Activated CD4-positive, alpha-beta T cell treated with anti-CD3 and anti-CD28 coated beads, Interleukin-2, amount 10 ng/mL, durations not matched to agents 24 days and 14 days (primary cell): ENCODE measurements at regions not wholly inside any gene's neighbourhood (a gene's known extent, or its start where the extent isn't known, plus 50 kb on each side); places are given as distances from the start of the nearest gene placed in this dataset.
"Not testable (repeated sequence)": the region's sequence is repeated elsewhere in the genome, so short reads cannot be mapped to it uniquely, and the experiment has no call there.

Experiments used
- DNase-seq: peaks from one replicate; pipeline ENCODE4 v3.0.0; 2022
- H3K27ac Mint-ChIP-seq: one replicate; pipeline ENCODE4 v1.8.0; 2022; ENCODE audit warnings: mild to moderate bottlenecking, mixed read lengths
- H3K27me3 Mint-ChIP-seq: one replicate; pipeline ENCODE4 v1.8.0; 2022; ENCODE audit warnings: mixed read lengths
- H3K36me3 Mint-ChIP-seq: one replicate; pipeline ENCODE4 v1.8.0; 2022; ENCODE audit warnings: low read depth, mild to moderate bottlenecking, mixed read lengths
- H3K4me1 Mint-ChIP-seq: one replicate; pipeline ENCODE4 v1.8.0; 2021; ENCODE audit warnings: mixed read lengths
- H3K4me3 Mint-ChIP-seq: one replicate; pipeline ENCODE4 v1.8.0; 2022; ENCODE audit warnings: mild to moderate bottlenecking, moderate library complexity, mixed read lengths
- H3K9me3 Mint-ChIP-seq: one replicate; pipeline ENCODE4 v1.8.0; 2021; ENCODE audit warnings: mixed read lengths
- intact Hi-C: fragments of 100-400 bp; cut with micrococcal nuclease; formaldehyde crosslinking; loops from one replicate; pipeline ENCODE4 v1.15.1; 2023

DNA sequence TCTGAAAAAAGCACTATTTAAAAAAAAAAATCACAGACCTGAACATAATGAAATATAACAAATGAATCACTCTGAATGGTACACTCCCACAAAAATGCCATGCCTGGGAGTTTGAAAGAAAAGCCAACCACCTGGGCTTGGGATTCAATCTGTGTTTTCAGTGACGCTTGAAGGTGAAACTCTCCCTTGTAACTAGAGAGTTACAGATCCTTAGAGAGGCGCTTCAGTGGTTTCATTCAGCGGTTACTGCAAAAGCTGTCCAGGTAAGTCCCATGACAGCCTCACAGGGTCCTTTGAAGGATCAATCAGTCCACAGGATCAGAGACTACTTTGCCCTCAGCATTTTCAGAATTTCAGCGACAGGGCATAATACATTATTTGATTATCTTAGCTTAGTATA lies 627.3 kb downstream of the IRS1 start:
- no peaks in the 10 kb centered on the region for H3K4me1 Mint-ChIP-seq
- no peaks in the 10 kb centered on the region for H3K27me3 Mint-ChIP-seq

DNA sequence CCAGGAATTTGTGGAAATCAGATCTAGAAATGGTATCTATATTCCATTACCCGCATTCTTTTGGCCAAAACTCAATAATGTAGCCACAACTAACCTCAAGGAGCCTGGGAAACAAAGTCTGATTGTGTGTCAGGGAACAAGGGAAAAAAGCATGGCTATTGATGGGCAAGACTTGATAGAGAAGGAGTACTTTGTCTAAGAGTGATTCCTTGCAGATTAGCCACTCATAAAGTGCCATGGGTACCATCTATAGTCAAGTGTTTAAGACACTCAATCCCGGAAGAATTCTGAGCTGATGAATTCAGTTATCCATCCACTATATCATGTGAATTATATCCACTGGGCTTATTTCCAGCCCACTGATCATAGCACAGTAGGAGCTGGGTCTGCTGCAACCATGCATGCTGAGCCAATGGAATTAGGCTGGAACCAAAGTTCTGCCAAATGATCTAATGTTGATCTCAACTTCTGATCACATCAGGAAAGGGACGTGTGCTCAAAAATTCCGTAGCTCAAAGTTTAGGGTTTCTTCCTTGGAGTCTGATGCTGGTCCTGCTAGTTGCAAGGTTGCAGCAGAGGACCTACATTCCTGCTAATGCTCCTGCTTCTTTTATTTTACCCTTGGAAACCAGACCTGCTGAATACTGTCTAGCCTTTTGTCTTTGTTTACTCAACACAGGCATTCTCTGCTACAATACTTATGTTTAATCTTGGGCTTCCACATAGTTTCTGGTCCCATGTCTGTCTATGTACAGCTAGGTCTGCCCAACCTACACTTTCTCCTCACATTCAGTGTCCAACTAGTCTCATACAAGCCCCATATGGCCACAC lies 629.7 kb downstream of the IRS1 start:
- Mint-ChIP-seq H3K27me3 (no peaks in the 10 kb centered on the region), H3K27ac (no peak overlapping the region), H3K9me3 (no peaks in the 10 kb centered on the region), H3K4me1 (no peaks in the 10 kb centered on the region), H3K4me3 (no peak overlapping the region), H3K36me3 (no peaks in the 10 kb centered on the region)
- no peak for DNase-seq
- intact Hi-C loops, result no loop called here

More for the DNA sequence above, 627.3 kb downstream of the IRS1 start:
- Mint-ChIP-seq H3K36me3 (no peaks in the 10 kb centered on the region), H3K4me3 (no peak overlapping the region), H3K27ac (no peak overlapping the region), H3K9me3 (no peaks in the 10 kb centered on the region)
- intact Hi-C loops, result no loop called here
- no peak for DNase-seq

DNA sequence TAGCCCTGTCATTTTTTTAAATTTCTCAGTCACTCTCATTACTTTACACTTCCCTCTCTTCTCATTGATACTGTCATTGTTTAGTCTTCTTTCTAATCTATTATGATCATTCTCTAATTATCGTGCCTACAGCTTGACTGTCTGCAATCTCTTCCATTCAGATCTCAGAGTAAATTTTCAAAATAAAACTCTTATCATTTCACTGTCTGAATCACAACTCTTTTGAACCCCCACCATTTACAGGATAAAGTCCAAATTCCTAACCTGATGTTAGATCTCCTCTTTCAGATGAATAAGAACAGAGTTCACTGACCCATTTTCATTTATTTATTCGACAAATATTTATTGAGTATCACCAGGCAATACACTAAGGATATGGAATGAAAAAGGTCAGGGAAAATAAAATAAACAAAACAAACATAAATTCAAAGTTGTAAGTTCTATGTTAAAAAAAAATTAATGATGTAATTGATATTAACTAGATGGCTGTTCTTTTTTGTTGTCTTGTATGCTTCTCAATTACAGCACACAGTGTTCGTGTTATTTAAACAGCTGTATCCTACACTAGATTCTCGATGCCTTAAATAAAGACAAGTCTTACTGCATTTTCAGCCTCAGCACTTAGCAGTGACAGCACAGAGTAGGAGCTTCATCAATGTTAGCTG lies 631.0 kb downstream of the IRS1 start:
- no peaks in the 10 kb centered on the region for H3K36me3 Mint-ChIP-seq
- H3K4me1 Mint-ChIP-seq, result no peaks in the 10 kb centered on the region
- no peaks in the 10 kb centered on the region for H3K27me3 Mint-ChIP-seq
- intact Hi-C loops, result no loop called here
- H3K27ac Mint-ChIP-seq, result no peak overlapping the region
- H3K4me3 Mint-ChIP-seq, result no peak overlapping the region
- no peaks in the 10 kb centered on the region for H3K9me3 Mint-ChIP-seq
- DNase-seq, result no peak

DNA sequence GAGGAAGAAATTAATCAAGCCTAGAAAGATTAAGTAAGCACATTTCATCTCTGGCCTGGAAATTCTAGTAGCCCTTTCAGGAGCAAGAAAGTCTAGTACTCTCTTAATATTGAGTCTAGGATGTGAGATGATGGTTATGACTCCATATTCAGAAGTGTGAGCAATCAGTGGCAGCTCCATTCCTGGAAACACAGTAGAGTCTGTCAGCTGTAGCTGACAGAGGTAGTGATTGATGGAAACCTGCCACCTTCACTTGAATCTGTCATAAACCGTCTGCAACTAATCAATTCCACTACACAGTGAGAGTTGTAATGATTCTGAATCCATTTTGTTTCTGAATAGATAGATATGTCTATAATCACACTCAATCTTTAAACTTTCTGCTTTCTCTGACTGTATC lies 635.1 kb downstream of the IRS1 start:
- Mint-ChIP-seq H3K27ac (no peak overlapping the region), H3K9me3 (no peaks in the 10 kb centered on the region), H3K4me3 (no peak overlapping the region), H3K4me1 (no peaks in the 10 kb centered on the region), H3K36me3 (no peaks in the 10 kb centered on the region), H3K27me3 (peaks cover 2% of the 10 kb centered on the region)
- DNase-seq, result no peak
- intact Hi-C loops, result no loop called here

DNA sequence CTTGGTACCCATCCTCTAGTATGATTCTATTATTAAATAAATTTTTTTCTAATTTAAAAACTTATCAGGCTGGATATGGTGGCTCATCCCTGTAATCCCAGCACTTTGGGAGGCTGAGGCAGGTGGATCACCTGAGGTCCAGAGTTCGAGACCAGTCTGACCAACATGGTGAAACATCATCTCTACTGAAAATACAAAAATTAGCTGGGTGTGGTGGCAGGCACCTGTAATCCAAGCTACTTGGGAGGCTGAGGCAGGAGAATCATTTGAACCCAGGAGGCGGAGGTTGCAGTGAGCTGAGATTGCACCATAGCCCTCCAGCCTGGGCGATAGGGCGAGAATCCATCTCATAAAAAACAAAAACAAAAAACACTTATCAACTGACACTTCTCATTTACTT lies 639.0 kb downstream of the IRS1 start:
- DNase-seq, H3K36me3 Mint-ChIP-seq, H3K4me1 Mint-ChIP-seq, H3K9me3 Mint-ChIP-seq, H3K4me3 Mint-ChIP-seq, H3K27me3 Mint-ChIP-seq, intact Hi-C loops, H3K27ac Mint-ChIP-seq: not testable (repeated sequence)

DNA sequence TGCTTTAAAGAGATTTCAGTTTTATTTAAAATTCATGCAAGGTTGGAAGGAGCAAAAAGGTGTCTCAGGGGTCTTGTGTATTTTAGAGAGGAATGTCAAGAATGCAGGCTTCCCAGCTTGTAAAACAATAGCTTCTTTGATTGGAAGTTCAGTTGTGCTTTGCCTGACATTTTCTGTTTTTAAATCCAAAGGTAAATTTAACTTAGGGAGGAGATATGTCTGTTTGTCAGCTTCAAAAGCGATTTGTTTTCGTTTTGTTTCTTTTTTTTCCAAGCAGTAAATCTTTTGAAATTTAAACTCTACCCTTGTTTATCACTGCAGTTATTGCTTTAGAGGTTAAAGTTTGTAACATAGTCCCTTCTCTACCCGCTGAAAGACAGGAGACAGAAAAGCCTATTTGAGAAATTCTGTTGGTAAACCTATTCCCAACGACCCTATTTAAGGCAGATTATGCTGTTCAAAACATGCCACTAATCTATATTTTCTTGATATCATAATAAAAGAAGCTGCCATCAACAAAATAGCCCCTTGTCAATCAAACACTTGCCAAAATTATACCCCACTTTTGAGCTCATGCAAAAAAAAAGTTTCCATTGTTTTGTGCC lies 639.6 kb downstream of the IRS1 start:
- intact Hi-C loops, result no loop called here
- H3K4me1 Mint-ChIP-seq, result no peaks in the 10 kb centered on the region
- no peaks in the 10 kb centered on the region for H3K36me3 Mint-ChIP-seq
- peaks cover 2% of the 10 kb centered on the region for H3K27me3 Mint-ChIP-seq
- no peak for DNase-seq
- no peak overlapping the region for H3K4me3 Mint-ChIP-seq
- H3K9me3 Mint-ChIP-seq, result no peaks in the 10 kb centered on the region
- H3K27ac Mint-ChIP-seq, result no peak overlapping the region

DNA sequence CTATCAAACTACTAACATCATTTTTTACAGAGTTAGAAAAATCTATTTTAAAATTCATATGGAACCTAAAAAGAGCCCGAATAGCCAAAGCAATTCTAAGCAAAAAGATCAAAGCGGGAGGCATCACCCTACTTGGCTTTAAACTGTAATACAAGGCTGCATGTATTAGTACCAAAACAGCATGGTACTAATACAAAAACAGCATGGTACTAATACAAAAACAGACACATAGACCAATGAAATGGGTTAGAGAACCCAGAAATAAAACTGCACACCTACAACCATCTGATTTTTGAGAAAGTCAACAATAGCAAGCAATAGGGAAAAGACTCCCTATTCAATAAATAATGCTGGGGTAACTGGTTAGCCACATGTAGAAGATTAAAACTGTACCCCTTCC lies 640.7 kb downstream of the IRS1 start:
- H3K27ac Mint-ChIP-seq, result no peak overlapping the region
- intact Hi-C loops, result no loop called here
- peaks cover 2% of the 10 kb centered on the region for H3K27me3 Mint-ChIP-seq
- DNase-seq, result no peak
- no peaks in the 10 kb centered on the region for H3K4me1 Mint-ChIP-seq
- H3K4me3 Mint-ChIP-seq, result no peak overlapping the region
- H3K9me3 Mint-ChIP-seq, result no peaks in the 10 kb centered on the region
- no peaks in the 10 kb centered on the region for H3K36me3 Mint-ChIP-seq

DNA sequence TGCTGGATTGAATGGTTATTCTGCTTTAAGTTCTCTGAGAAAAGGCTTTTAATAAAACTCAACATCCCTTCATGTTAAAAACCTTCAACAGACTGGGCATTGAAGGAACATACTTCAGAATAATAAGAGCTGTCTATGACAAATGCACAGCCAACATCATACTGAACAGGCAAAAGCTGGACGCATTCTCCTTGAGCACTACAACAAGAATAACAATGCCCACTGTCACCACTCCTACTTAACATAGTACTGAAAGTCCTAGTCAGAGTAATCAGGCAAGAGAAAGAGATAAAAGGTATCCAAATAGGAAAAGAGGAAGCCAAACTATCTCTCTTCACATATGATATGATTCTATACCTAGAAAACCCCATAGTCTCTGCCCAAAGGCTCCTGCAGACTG lies 641.4 kb downstream of the IRS1 start:
- no peak overlapping the region for H3K27ac Mint-ChIP-seq
- H3K36me3 Mint-ChIP-seq, result no peaks in the 10 kb centered on the region
- no peaks in the 10 kb centered on the region for H3K4me1 Mint-ChIP-seq
- no peaks in the 10 kb centered on the region for H3K9me3 Mint-ChIP-seq
- H3K4me3 Mint-ChIP-seq, result no peak overlapping the region
- intact Hi-C loops, result no loop called here
- DNase-seq, result no peak
- peaks cover 2% of the 10 kb centered on the region for H3K27me3 Mint-ChIP-seq

DNA sequence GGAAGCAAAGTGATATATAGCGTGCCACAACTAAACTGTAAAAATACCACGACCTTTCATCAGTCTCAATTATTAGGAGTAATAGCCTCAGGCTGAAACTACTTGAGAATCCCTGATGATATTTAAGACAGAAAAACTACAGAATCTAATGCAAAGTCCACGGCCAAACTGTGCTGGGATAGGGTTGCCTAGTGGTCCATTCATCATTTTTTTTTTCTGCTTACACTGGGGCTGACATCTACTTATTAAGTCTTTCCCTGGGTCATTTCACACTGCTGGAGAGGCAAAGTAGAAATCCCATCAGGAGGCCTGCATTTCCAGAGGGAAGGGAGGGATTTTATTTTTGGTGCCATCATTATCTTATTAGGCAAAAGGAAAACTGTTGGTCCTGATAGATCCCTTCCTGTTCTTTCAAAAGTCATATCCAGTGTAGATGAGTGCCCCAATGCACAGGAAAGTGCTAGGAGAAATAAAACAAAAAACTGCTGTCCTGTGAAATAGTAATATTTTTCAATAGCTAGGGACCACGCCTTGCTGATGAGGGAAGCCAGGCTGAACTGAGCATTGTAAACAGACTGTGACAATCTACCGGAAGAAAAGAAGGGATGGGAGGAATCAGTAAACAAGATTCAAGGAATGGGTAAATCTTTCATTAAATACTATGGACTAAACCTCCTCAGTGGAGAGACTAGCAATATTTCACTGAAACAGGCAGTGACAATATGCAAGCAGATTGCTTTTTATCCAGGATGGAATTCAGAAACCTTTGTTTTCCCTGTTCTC lies 644.3 kb downstream of the IRS1 start:
- Mint-ChIP-seq H3K27ac (no peak overlapping the region), H3K9me3 (no peaks in the 10 kb centered on the region), H3K36me3 (no peaks in the 10 kb centered on the region), H3K4me1 (no peaks in the 10 kb centered on the region), H3K27me3 (peaks cover 2% of the 10 kb centered on the region), H3K4me3 (no peak overlapping the region)
- intact Hi-C loops, result no loop called here
- no peak for DNase-seq

DNA sequence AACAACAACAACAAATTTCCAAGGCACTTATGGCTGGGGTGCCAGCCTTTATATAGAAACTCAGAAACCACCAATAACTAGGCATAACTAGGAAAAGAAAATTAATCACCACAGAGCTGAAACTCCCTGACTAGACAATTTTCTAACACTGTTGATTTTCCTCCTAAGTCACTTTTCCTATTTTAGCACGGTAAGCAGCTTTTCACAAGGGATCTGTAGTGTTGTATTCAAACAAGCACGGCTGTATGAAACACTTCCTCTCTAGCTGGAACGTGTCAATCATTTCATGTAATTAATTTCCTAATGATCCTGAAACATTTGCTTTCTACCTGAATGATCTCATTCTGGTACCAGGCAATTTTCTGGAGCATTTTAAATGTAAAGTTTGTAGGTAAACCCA lies 645.0 kb downstream of the IRS1 start:
- no peak overlapping the region for H3K27ac Mint-ChIP-seq
- H3K9me3 Mint-ChIP-seq, result no peaks in the 10 kb centered on the region
- H3K4me3 Mint-ChIP-seq, result no peak overlapping the region
- no peaks in the 10 kb centered on the region for H3K4me1 Mint-ChIP-seq
- no peak for DNase-seq
- H3K27me3 Mint-ChIP-seq, result no peaks in the 10 kb centered on the region
- intact Hi-C loops, result no loop called here
- no peaks in the 10 kb centered on the region for H3K36me3 Mint-ChIP-seq

DNA sequence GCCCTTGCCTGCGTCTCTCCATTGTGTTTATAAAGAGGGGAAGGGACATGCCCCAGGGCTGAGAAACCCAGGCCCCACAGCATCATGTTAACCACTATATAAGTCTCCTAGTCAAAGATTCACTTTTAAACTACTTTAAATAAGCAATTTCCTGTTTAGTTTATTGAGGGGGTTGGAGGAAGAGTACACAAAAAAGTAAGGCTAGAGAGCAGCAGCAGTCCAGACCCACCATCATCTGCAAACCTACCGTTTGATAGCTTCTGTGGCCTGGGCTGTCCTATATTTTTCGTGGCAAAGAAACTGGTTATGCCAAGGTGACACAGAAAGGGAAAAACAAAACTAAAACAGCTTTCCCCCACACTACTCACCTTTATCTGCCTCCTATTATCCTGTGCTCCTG lies 646.1 kb downstream of the IRS1 start:
- H3K27ac Mint-ChIP-seq, result no peak overlapping the region
- intact Hi-C loops, result no loop called here
- no peaks in the 10 kb centered on the region for H3K36me3 Mint-ChIP-seq
- H3K9me3 Mint-ChIP-seq, result no peaks in the 10 kb centered on the region
- no peak overlapping the region for H3K4me3 Mint-ChIP-seq
- H3K27me3 Mint-ChIP-seq, result no peaks in the 10 kb centered on the region
- H3K4me1 Mint-ChIP-seq, result no peaks in the 10 kb centered on the region
- DNase-seq, result no peak

DNA sequence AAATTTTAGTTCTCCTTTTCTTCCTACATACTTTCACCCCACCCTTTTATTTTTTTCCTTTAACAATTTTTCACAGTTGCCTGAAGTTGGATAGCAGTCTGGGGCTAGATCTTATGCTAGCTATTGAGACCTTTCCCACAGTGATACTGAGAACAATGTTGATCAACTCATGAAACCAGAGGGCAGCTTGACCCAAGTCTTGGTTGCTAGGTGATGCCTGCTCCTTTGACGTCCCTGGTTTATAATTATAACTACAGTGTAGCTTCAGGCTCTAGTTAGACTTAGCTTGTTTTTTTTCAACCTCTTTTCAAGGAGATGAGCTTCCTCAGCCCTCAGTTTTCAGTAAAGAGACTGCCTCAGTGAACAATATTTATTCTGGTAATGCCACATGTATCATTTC lies 648.5 kb downstream of the IRS1 start:
- Mint-ChIP-seq H3K4me1 (no peaks in the 10 kb centered on the region), H3K9me3 (no peaks in the 10 kb centered on the region), H3K27ac (no peak overlapping the region)

DNA sequence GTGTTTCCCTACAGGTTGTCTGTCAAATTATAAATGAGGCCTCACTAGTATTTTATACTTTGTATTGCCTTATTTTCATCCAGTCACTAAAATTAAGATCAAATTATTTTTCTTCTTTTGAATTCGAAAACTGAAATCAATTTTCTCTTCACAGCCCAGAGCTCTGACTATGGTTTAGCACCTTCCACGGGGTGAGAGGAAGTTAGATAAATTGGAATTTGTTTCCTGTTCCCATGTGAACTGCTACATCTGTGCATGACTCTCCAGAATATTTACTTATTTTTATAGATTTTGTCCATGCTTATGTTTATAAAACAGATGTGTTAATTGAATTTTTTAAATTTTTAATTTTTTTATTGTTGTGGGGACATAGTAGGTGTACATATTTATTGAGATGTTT lies 656.5 kb downstream of the IRS1 start:
- Mint-ChIP-seq H3K36me3 (no peaks in the 10 kb centered on the region), H3K4me3 (no peak overlapping the region), H3K27ac (no peak overlapping the region), H3K4me1 (no peaks in the 10 kb centered on the region), H3K9me3 (no peaks in the 10 kb centered on the region), H3K27me3 (no peaks in the 10 kb centered on the region)
- no peak for DNase-seq
- intact Hi-C loops, result no loop called here

More for the DNA sequence above, 648.5 kb downstream of the IRS1 start:
- no peak for DNase-seq
- Mint-ChIP-seq H3K27me3 (no peaks in the 10 kb centered on the region), H3K36me3 (no peaks in the 10 kb centered on the region), H3K4me3 (no peak overlapping the region)
- intact Hi-C loops, result no loop called here

DNA sequence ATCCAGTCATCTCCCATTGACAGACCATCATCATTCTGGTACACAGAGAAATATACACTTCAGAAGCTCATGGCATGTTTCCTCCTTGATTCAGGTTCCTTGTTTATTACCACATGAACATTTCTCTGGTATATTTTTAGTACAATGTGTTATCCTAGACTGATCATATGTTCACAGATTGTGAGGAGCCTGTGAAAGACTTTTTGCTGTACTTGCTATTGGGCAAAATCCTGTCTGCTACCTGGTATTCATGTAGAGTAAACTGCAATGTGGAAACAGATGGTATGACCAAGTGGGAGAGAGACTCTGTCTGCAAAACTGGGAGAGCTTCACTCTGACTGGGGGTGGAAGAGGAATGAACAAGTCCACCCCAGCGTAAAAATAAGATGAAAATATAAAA lies 657.2 kb downstream of the IRS1 start:
- H3K36me3 Mint-ChIP-seq, result no peaks in the 10 kb centered on the region
- H3K4me3 Mint-ChIP-seq, result no peak overlapping the region
- DNase-seq, result no peak
- intact Hi-C loops, result no loop called here
- H3K27ac Mint-ChIP-seq, result no peak overlapping the region
- H3K9me3 Mint-ChIP-seq, result no peaks in the 10 kb centered on the region
- H3K27me3 Mint-ChIP-seq, result no peaks in the 10 kb centered on the region
- H3K4me1 Mint-ChIP-seq, result no peaks in the 10 kb centered on the region
